SKM-1 (cell line): ENCODE measurements at regions not wholly inside any gene's neighbourhood (a gene's known extent, or its start where the extent isn't known, plus 50 kb on each side); places are given as distances from the start of the nearest gene placed in this dataset.

Experiments
- DNase-seq: peaks from one replicate; lab custom pipeline; 2025; ENCODE audit not compliant: unreplicated experiment; lab: John Stamatoyannopoulos, UW

GRCh38 chr6:143621876-143622605 lies 55.7 kb upstream of the PHACTR2 start:
- DNase-seq: no peak

- no peak for DNase-seq
These were observed 56.4 kb upstream of the PHACTR2 start for GRCh38 chr6:143621159-143621873.

- DNase-seq: no peak
These were observed 57.3 kb upstream of the PHACTR2 start for GRCh38 chr6:143620447-143620846.

- no peak for DNase-seq
These were observed 57.9 kb upstream of the PHACTR2 start for GRCh38 chr6:143619824-143620401.

GRCh38 chr6:143616741-143617140 lies 61.0 kb upstream of the PHACTR2 start:
- DNase-seq: no peak

GRCh38 chr6:143615785-143616184 lies 62.0 kb upstream of the PHACTR2 start:
- no peak for DNase-seq

- DNase-seq: no peak
These were observed 63.5 kb upstream of the PHACTR2 start for GRCh38 chr6:143614235-143614634.

- no peak for DNase-seq
These were observed 64.0 kb upstream of the PHACTR2 start for GRCh38 chr6:143613749-143614148.

- DNase-seq: no peak
These were observed 65.6 kb upstream of the PHACTR2 start for GRCh38 chr6:143612186-143612585.

- no peak for DNase-seq
These were observed 66.2 kb upstream of the PHACTR2 start for GRCh38 chr6:143611580-143611979.

- DNase-seq: no peak
These were observed 67.8 kb upstream of the PHACTR2 start for GRCh38 chr6:143609972-143610371.

GRCh38 chr6:143609501-143609900 lies 68.3 kb upstream of the PHACTR2 start:
- DNase-seq: no peak

GRCh38 chr6:143608906-143609305 lies 68.9 kb upstream of the PHACTR2 start:
- DNase-seq: no peak

- no peak for DNase-seq
These were observed 69.8 kb upstream of the PHACTR2 start for GRCh38 chr6:143607974-143608373.

GRCh38 chr6:143607168-143607567 lies 70.6 kb upstream of the PHACTR2 start:
- no peak for DNase-seq

- no peak for DNase-seq
These were observed 71.8 kb upstream of the PHACTR2 start for GRCh38 chr6:143605906-143606521.

GRCh38 chr6:143603455-143603854 lies 74.3 kb upstream of the PHACTR2 start:
- no peak for DNase-seq

GRCh38 chr6:143601504-143601903 lies 76.3 kb upstream of the PHACTR2 start:
- no peak for DNase-seq

- DNase-seq: no peak
These were observed 76.9 kb upstream of the PHACTR2 start for GRCh38 chr6:143600821-143601220.

- DNase-seq: peak; percentile 76
These were observed 79.2 kb upstream of the PHACTR2 start for GRCh38 chr6:143598466-143599080.

GRCh38 chr6:143596866-143597265 lies 80.9 kb upstream of the PHACTR2 start:
- DNase-seq: no peak
